ENCODE measurements at regions not wholly inside any gene's neighbourhood (a gene's known extent, or its start where the extent isn't known, plus 50 kb on each side); places are given as distances from the start of the nearest gene placed in this dataset.

- TF ChIP-seq EZH2 (IDR thresholded peaks at IDR 0.05; ENCODE audit: borderline replicate concordance, insufficient read depth, low read depth, low read length, poor library complexity, severe bottlenecking) (no peak), CTCF (IDR thresholded peaks at IDR 0.05) (no peak)
Measured at GRCh38 chr4:112966701-112967488, 82.6 kb upstream of the ANK2 start.

Data from B cell (primary cell).